Muscle of leg (tissue), 3 donors: ENCODE measurements at regions not wholly inside any gene's neighbourhood (a gene's known extent, or its start where the extent isn't known, plus 50 kb on each side); places are given as distances from the start of the nearest gene placed in this dataset.

Source experiments
- DNase-seq: peaks from one replicate; pipeline ENCODE4 v3.0.0; 2013
- H3K27ac ChIP-seq: one replicate; pipeline ENCODE4 v1.5.1; 2013; ENCODE audit warnings: mild to moderate bottlenecking, low read length, control low read depth
- H3K27me3 ChIP-seq: one replicate; pipeline ENCODE4 v1.6.1; 2013; ENCODE audit warnings: low read length; ENCODE audit not compliant: control insufficient read depth, insufficient read depth
- H3K36me3 ChIP-seq: one replicate; pipeline ENCODE4 v1.6.1; 2013; ENCODE audit warnings: low read length; ENCODE audit not compliant: control insufficient read depth, insufficient read depth
- H3K4me1 ChIP-seq: one replicate; pipeline ENCODE4 v1.6.1; 2013; ENCODE audit warnings: low read length; ENCODE audit not compliant: control insufficient read depth, insufficient read depth
- H3K4me3 ChIP-seq: one replicate; pipeline ENCODE4 v1.5.1; 2013; ENCODE audit warnings: low read length, control low read depth
- H3K9me3 ChIP-seq: replicated peaks from 2 replicates; pipeline ENCODE4 v1.6.1; 2013; ENCODE audit warnings: low read depth, low read length; ENCODE audit not compliant: control insufficient read depth
- WGBS: methylation state at CpG from one replicate; pipeline ENCODE4 v1.1.5; 2013; ENCODE audit warnings: missing lambda C conversion rate; ENCODE audit not compliant: insufficient coverage; 5-methylcytosine and 5-hydroxymethylcytosine counted together

GRCh38 chr7:25279705-25280104, 51.4 kb upstream of the NPVF start:
- no peaks in the 10 kb centered on the region for H3K27me3 ChIP-seq
- no peak overlapping the region for H3K4me3 ChIP-seq
- DNase-seq = no peak
- no peaks in the 10 kb centered on the region for H3K9me3 ChIP-seq
- no peaks in the 10 kb centered on the region for H3K4me1 ChIP-seq
- H3K36me3 ChIP-seq = no peaks in the 10 kb centered on the region
- WGBS = 39% methylated on average over 3 of the region's 4 CpGs
- no peak overlapping the region for H3K27ac ChIP-seq

GRCh38 chr7:25280181-25280580, 51.9 kb upstream of the NPVF start:
- H3K9me3 ChIP-seq = no peaks in the 10 kb centered on the region
- no peaks in the 10 kb centered on the region for H3K27me3 ChIP-seq
- no peak overlapping the region for H3K4me3 ChIP-seq
- H3K4me1 ChIP-seq = no peaks in the 10 kb centered on the region
- H3K36me3 ChIP-seq = no peaks in the 10 kb centered on the region
- H3K27ac ChIP-seq = no peak overlapping the region
- 50% methylated on average over 1 of the region's 3 CpGs for WGBS
- DNase-seq = no peak

- no peak for DNase-seq
- WGBS = 81% methylated on average over 7 of the region's 8 CpGs
- no peaks in the 10 kb centered on the region for H3K9me3 ChIP-seq
- no peaks in the 10 kb centered on the region for H3K36me3 ChIP-seq
- no peak overlapping the region for H3K4me3 ChIP-seq
- H3K27ac ChIP-seq = no peak overlapping the region
- no peaks in the 10 kb centered on the region for H3K4me1 ChIP-seq
- H3K27me3 ChIP-seq = no peaks in the 10 kb centered on the region
Measured at GRCh38 chr7:25282194-25282593, 53.9 kb upstream of the NPVF start.

GRCh38 chr7:25286756-25287155, 58.5 kb upstream of the NPVF start:
- no peak overlapping the region for H3K27ac ChIP-seq
- H3K9me3 ChIP-seq = no peaks in the 10 kb centered on the region
- no peaks in the 10 kb centered on the region for H3K27me3 ChIP-seq
- DNase-seq = no peak
- no peak overlapping the region for H3K4me3 ChIP-seq
- no peaks in the 10 kb centered on the region for H3K36me3 ChIP-seq
- peaks cover 7% of the 10 kb centered on the region for H3K4me1 ChIP-seq

DNA sequence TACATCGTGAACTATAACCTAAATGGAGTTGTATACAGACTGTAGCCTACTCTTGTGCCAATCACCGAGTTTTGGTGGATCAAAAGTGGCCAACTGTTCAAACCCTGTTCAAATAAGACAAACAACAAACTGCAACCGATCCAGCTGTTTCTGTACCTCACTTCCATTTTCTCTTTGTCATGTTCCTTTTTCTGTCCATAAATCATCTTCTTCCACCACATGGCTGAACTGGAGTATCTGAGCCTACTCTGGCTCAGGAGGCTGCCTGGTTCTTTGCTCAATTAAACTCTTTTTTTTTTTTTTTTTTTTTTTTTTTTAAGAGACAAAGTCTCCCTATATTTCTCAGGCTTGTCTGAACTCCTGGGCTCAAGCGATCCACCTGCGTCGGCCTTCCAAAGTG, 59.0 kb upstream of the NPVF start:
- DNase-seq = no peak
- no peak overlapping the region for H3K27ac ChIP-seq
- peaks cover 7% of the 10 kb centered on the region for H3K4me1 ChIP-seq
- 79% methylated on average over 6 of the region's 6 CpGs for WGBS
- H3K27me3 ChIP-seq = no peaks in the 10 kb centered on the region
- H3K9me3 ChIP-seq = no peaks in the 10 kb centered on the region
- no peaks in the 10 kb centered on the region for H3K36me3 ChIP-seq
- H3K4me3 ChIP-seq = no peak overlapping the region

- peak; percentile 77 for DNase-seq
- Histone ChIP-seq H3K4me1 (peaks cover 7% of the 10 kb centered on the region), H3K4me3 (no peak overlapping the region), H3K9me3 (no peaks in the 10 kb centered on the region), H3K36me3 (no peaks in the 10 kb centered on the region), H3K27ac (no peak overlapping the region), H3K27me3 (no peaks in the 10 kb centered on the region)
- 83% methylated on average over 1 of the region's 6 CpGs for WGBS
Measured at GRCh38 chr7:25288556-25289307, 60.4 kb upstream of the NPVF start.

DNA sequence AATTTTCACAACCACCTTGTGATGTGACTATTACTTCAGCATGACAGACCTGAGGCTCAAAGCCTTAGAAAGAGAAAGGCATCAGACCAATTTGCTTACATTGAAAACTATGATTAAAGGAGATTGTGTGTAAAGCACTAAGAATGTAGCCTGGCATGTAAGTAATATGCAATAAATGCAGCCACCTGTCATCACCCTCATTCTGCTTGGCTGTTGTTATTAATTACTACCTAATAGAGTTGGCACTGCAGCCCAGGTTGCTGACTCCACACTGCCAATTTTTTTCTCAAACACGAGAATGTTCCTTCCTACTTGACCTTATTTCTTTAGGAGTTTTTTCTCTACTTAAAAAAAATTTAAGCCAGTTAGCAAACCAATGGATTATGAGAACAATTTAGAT, 61.2 kb upstream of the NPVF start:
- DNase-seq = no peak
- Histone ChIP-seq H3K4me3 (no peak overlapping the region), H3K27me3 (no peaks in the 10 kb centered on the region), H3K27ac (no peak overlapping the region), H3K4me1 (peaks cover 7% of the 10 kb centered on the region), H3K9me3 (no peaks in the 10 kb centered on the region), H3K36me3 (no peaks in the 10 kb centered on the region)
- WGBS = no CpG with 5 or more reads among the region's 1 CpG

DNA sequence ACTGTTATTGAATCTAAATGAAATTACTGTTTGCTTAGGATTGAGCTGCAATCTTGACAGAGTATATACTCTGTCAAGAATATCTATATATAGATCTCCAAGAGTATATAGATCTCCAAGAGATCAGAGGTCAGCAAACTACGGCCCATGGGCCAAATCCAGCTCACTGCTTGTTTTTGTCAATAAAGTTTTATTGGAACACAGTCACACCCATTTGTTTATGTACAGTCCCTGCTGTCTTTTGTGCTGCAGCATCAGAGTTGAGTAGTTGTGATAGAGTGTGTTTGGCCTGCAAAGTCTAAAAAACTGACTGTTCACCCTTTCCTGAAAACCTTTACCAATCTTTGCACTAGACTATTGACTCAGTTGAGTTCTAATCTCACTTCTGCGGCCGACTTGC, 66.3 kb upstream of the NPVF start:
- H3K4me3 ChIP-seq = no peak overlapping the region
- no peaks in the 10 kb centered on the region for H3K36me3 ChIP-seq
- no peak overlapping the region for H3K27ac ChIP-seq
- DNase-seq = no peak
- no peaks in the 10 kb centered on the region for H3K27me3 ChIP-seq
- no peaks in the 10 kb centered on the region for H3K4me1 ChIP-seq
- H3K9me3 ChIP-seq = no peaks in the 10 kb centered on the region
- WGBS = 82% methylated on average over 2 of the region's 3 CpGs

DNA sequence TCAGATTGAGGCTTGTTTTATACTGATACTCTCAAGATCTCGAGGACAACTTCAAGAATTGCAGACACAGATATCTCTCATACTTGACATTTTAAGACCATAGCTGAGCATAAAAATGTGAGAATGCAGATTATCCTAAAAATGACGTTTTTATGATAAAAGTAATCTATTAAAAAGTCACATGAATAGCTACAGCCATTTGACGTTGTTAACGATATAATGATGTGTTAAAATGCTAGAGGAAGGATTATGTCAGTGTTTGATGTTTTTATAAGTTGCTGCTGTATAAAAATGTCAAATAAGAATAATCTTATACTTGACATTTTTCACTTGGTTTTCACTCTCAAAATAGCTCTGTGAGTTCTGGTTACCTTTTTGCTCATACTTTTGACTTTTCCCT, 67.1 kb upstream of the NPVF start:
- Histone ChIP-seq H3K4me3 (no peak overlapping the region), H3K27ac (no peak overlapping the region), H3K9me3 (no peaks in the 10 kb centered on the region), H3K27me3 (no peaks in the 10 kb centered on the region), H3K36me3 (no peaks in the 10 kb centered on the region), H3K4me1 (no peaks in the 10 kb centered on the region)
- no CpG with 5 or more reads among the region's 4 CpGs for WGBS
- DNase-seq = no peak

DNA sequence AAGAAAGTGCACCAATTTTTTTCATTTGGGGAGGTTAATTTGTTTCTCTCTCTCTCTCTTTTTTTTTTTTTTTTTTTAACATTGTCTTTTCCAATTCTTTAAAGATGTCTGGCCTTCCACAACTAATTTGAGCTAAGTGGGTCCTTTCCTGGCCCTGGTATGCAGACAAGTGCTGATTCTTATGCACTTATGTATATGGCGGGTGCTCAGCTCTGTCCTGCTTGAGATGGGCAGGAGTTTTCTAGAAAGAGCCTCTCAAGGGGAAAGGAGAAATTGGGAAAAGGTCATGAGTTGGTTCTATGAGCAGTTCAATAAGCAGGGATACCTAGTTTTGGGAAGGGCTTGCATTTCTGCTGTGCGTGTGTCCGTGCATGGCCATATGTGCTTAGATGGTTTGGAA, 67.8 kb upstream of the NPVF start:
- 100% methylated on average over 1 of the region's 3 CpGs for WGBS
- H3K27me3 ChIP-seq = no peaks in the 10 kb centered on the region

DNA sequence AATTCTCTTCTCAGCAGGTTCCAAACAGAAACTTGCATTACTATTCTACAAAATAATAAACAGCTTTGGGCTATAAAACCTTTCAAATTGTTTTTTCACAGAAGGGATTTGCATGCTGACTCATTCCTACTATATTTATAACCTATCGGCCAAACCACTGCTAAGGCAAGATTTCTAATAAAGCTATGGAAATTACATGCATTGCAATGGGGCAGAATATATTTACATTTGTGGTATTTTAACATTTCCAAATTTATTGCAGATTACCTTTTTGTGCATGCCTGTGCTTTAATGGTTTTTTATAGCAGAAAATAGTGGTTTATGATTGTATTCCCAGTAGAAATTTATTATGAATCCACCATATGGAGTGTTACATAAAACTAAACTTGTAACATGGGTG, 69.0 kb upstream of the NPVF start:
- Histone ChIP-seq H3K4me1 (no peaks in the 10 kb centered on the region), H3K9me3 (no peaks in the 10 kb centered on the region), H3K27me3 (no peaks in the 10 kb centered on the region), H3K4me3 (no peak overlapping the region), H3K27ac (no peak overlapping the region), H3K36me3 (no peaks in the 10 kb centered on the region)
- no CpG with 5 or more reads among the region's 1 CpG for WGBS
- peak; percentile 42 for DNase-seq

More for the DNA sequence above, 67.8 kb upstream of the NPVF start:
- no peaks in the 10 kb centered on the region for H3K4me1 ChIP-seq
- DNase-seq = no peak
- no peaks in the 10 kb centered on the region for H3K9me3 ChIP-seq
- no peak overlapping the region for H3K4me3 ChIP-seq
- no peak overlapping the region for H3K27ac ChIP-seq
- H3K36me3 ChIP-seq = no peaks in the 10 kb centered on the region
